ENCODE measurements at regions not wholly inside any gene's neighbourhood (a gene's known extent, or its start where the extent isn't known, plus 50 kb on each side); places are given as distances from the start of the nearest gene placed in this dataset.
A peak's percentile ranks its signal among the peaks of the same experiment; 100 is the strongest.

DNA sequence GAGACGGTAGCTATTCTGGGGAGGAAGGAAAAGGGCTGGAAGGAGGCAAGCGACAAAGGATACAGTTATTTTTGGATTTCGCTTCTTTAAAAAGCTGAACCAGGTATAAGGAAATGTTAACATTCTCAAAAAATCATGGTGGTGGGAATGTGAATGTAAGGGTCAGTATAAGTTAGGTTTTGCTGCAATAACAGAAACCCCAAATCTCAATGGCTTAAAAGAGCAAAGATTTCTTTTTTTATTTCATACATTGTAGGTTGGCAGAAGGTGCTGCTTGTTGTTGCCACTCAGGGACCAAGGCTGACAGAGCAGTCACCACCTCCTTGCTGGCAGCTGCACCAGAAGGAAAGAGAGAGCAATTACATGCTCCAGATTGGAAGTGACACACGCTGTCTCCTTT is 176.3 kb upstream of the LPP start:
- no peak for DNase-seq

GRCh38 chr3:187978433-187979011 is 175.4 kb upstream of the LPP start:
- peak; percentile 32 for DNase-seq

- peak; percentile 49 for DNase-seq
Observed at GRCh38 chr3:187979564-187979963, 174.4 kb upstream of the LPP start.

- DNase-seq: no peak
Observed at GRCh38 chr3:187980861-187981260, 173.1 kb upstream of the LPP start.

DNA sequence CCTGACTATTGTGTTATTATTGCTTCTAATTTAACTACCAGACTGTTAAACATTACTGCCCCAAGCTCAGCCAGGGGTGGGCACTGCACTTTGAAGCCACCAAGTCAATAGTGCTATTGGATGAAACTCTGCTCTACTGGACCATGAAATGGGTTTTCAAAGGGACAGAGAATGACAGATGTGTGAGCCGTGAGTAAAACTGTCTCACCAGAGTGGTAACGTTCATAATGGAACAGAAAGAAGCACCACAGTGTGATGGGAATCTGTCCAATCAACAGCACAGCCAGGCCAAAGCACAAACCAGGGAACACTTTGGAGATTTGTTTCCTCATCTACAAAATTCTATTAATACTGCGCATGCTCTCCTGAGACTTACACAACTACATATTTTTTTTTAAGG is 171.8 kb upstream of the LPP start:
- no peak for DNase-seq

DNA sequence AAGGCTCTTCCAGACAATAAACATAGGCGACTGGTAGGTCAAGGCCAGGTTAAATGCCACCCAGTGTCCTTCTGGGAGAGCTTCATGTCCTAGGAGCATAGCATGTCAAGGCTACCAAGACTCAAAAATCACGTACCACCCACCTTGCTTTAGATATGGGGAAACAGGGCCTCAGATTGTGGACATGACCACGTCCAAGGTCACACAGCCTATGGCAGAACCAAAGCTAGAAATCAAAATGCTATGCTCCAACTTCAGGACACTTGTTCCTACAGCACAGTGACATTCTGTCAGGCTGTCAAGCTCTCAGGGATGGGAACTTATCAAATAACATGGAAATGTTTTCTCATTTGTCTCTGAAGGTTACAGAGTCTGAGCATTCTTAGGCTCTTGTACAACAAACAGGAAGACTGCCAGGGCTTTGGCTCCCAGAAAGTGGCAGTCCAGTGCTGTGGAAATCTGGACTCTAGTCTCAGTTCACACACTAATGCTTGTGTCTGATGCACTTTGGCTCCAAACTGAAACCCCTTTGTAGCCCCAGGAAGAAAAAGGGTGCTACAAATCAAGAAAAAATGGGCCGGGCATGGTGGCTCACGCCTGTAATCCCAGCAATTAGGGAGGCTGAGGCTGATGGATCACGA is 170.4 kb upstream of the LPP start:
- DNase-seq: no peak

DNA sequence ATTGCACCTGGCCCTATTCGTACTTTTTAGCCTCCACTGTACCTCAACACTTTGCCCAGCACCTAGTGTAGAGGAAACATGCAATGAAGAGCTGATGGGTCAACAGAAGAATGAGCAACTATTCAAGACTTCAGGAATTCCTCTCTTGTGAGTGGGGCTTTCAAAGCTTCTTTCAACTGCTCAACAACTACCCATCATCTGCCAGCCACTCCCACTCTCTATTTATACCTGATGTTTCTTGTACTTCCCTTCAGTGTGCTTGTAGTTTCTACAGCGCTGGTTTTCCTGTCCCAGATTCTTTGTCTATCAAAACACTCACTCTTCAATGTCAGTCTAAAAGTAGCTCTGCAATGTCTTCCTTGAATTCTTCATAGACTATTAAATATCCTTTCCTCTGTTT is 168.3 kb upstream of the LPP start:
- DNase-seq: no peak

- DNase-seq: peak; percentile 70
Observed at GRCh38 chr3:187986514-187986934, 167.4 kb upstream of the LPP start.

DNA sequence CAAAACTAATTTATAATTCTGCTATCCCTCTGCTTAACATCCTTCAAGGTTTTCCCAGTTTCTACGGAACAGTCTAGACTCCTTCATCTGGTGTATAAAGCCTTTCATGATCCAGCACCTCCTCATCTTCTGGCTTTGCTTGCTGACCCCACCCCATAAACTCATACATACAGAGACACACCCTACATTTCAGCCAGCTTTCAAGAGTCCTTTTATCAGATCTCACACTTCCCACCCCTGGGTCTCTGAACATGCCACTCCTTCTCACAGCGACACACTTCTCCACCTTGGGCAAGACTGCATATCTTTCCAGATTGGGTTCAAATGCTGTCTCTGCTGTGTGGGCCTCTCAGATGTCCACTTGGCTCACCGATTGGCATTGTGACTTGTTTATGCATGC is 166.8 kb upstream of the LPP start:
- DNase-seq: no peak

DNA sequence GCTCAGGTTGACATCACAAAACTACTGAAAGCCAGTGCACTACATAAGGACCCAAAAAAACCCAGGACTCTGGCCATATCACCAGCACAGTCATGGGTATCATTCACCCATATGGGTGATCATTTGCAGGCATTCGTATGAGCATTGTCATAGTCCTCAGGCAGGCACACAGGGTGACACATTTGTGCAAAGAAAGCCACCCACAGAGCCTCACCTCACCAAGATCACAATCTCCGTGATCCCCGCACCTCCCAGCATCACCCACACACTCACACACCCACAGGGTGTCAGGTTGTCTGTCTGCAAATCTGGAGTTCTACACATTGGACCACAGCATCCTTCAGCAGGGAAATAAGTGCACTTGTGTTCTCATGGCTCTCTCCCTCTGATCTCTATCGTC is 166.0 kb upstream of the LPP start:
- DNase-seq: peak; percentile 82

GRCh38 chr3:187989575-187990153 is 164.3 kb upstream of the LPP start:
- DNase-seq: no peak

DNA sequence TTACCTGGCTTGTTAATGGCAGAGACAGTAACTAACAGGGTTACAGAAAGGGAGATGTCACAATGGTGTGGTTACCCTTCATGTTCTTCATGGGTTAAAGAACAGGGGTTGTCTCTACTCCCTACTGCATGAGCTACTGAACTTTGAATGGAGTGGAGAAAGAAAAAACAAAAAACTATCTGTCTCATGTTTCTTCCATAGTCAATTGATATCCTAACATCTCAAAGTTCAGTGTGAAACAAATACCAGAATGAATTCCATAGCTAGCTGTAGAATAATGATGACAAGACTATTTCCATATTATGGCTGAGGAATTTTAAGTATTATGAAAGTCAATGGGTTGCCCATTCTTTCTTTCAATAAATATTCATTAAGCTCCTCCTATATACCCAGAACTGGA is 161.3 kb upstream of the LPP start:
- no peak for DNase-seq

DNA sequence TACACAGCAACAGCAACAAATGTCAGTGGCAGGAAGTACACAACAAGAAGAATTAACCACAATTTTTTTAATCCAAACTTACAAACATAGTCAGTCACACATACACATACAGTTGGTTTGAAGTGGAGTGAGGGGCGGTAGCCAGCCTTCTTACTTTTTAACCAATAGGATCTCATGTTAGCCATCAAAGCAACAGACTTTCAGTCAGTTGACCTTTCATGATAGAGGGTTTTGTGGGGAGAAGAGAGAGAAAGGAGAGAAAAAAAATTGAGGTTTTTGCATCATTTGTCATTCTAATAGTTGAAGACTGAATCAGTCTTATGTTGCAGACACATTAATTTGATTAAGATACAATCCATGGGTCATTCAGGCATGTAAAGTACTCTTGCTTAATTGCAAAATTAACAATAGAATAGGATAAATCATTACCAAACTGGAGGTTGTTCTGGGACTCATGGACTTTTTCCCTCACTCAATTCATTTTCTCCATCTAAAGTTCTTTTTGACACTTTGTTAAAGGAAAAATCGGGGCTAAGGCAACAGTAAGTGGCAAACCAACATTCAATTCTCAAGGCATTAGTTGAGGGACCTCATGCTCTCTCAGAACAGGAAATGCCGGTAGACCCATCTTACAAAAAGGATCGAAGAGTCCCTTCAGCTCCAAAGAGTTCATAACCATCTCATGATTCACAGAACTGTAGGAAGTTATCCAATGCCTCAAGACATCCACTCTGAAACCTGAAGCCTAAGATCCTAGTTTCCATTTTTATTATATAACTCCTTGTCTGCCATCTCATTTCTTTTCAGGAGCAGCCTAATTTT is 159.5 kb upstream of the LPP start:
- peak; percentile 89 for DNase-seq

- no peak for DNase-seq
Observed at GRCh38 chr3:187995043-187995400, 158.9 kb upstream of the LPP start.

DNA sequence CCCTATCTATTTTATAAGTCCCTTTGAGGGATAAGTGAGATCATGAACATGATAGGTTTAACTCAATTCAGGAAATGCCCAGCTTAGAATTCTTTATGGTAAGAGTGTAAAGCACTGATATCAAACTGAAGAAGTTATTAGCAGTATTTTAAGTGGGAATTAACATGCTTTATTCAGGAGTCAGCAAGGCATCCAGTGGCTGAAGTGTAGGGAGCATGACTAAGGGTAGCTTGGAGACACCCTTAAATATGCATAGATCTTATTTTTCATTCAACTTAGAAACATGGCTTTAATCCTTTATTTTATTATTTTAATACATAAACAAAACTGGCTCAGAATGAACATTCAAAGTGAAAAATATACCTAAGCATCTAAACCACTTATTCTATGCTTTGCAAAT is 158.3 kb upstream of the LPP start:
- DNase-seq: no peak

DNA sequence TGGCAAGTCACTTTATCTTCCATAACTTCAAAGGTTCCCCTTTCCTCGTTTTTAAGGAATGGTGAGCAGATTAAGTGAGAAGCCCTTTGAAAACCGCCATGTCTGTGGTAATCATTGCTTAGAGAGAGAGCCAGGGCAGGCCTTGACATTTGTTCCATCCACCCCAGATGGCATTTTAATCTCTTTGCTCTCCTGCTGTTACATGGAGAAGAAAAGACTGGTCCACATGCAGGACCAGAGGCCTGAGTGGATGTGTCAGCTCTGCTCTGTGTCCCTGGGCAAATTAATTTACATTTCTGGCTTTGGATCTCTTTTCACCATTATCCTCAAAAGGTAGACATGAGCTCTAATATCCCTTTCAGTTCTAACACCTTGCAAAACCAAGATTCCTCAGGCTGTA is 157.3 kb upstream of the LPP start:
- DNase-seq: no peak

- DNase-seq: no peak
Observed at GRCh38 chr3:187997490-187997889, 156.5 kb upstream of the LPP start.

DNA sequence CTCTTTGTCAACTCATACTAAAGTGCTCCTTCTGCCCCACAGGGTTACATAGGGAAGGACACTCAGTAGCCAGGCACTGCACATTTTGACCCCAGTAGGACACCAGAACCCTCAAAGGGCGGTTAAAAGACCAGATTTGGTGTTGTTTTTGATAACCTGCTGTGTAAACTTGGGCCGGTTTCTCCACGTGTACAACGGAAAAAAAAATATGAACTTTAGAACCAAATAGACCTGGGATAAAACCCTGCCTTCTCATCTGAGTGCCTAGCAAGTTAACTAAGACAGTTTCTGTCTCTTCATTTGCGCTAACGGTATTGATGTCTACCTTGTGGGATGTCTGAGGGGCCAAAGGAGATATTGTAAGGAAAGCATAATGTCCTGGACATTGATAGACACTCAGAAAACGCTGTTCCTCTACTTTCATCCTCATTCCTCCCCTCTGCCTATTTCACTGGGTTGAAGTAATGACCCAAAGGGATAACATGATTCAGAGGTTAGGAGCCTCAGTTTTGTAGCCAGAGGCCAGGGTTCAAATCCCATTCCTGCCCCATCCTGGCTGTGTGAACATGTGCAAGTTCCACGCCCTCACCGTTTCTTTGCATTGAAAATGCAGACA is 155.9 kb upstream of the LPP start:
- no peak for DNase-seq

GRCh38 chr3:187998611-187999010 is 155.3 kb upstream of the LPP start:
- DNase-seq: no peak

DNA sequence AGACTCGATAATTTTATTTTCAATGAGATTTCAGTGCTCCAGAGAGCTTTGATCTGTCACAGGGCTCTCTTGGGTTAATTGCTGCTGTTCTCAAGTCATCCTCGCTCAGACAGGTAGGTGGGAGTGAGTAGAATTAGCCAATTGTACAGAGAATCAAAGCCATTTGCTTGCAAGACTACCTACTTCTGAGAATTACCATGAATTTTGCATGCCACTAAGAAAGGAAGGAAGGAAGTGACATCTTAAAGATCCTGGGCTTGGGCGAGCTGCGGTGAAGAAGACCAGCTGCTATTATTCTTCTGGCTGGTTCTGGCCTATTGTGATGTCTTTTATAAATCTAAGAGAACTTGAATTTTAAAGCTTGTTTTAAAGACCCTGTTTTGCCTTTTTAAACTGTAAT is 154.1 kb upstream of the LPP start:
- peak; percentile 79 for DNase-seq

DNA sequence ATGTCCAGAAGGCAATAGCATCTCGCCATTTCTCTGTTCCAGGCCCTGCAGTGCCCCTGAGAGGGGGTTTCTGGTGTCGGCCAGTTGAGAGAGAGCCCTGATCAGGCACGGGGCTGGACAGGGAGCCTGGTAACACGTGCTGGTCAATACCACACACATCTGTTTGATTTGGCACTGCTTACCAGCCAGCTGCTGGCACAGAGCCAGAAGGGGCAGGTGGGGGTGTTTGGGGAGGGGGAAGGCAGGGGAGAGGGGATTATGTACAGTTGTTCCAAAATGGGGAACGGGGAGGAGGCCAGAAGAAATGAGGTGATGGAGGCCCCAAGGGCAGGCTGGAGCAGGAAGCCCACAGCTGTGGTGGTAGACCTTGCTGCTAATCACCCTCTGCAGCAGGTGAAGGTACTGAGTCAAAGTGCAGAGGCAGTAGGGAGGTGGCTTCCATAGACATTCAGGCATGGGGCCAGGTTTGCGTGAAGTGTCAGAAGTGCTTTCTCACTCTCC is 153.5 kb upstream of the LPP start:
- peak; percentile 32 for DNase-seq

- no peak for DNase-seq
Observed at GRCh38 chr3:188001093-188001492, 152.9 kb upstream of the LPP start.

- no peak for DNase-seq
Observed at GRCh38 chr3:188001926-188002325, 152.0 kb upstream of the LPP start.
